Tibial nerve (tissue), 4 donors: ENCODE measurements at regions not wholly inside any gene's neighbourhood (a gene's known extent, or its start where the extent isn't known, plus 50 kb on each side); places are given as distances from the start of the nearest gene placed in this dataset.

ENCODE experiments used
- DNase-seq, 2 donors: peaks; one replicate each; pipeline ENCODE4 v3.0.0-alpha.2; 2019; ENCODE audit warnings: low spot score in 2 of 2
- H3K27ac ChIP-seq, 4 donors: fragments of 200-600 bp; sonication (generic) in 3 of 4; one replicate each; pipeline ENCODE4 v1.5.1; 2017 to 2019; ENCODE audit warnings: mild to moderate bottlenecking in 1 of 4
- H3K27me3 ChIP-seq, 2 donors: fragments of 200-600 bp; sonication (generic) in 1 of 2; one replicate each; pipeline versions ENCODE4 v1.5.1 to v1.6.0; 2017 to 2019
- H3K36me3 ChIP-seq, 3 donors: fragments of 200-600 bp; sonication (generic); one replicate each; pipeline ENCODE4 v1.5.1; 2018 to 2019
- H3K4me1 ChIP-seq, 4 donors: fragments of 200-600 bp; sonication (generic) in 3 of 4; one replicate each; pipeline ENCODE4 v1.5.1; 2017 to 2019
- H3K4me3 ChIP-seq, 4 donors: fragments of 200-600 bp; sonication (generic) in 3 of 4; one replicate each; pipeline ENCODE4 v1.5.1; 2017 to 2019; ENCODE audit warnings: mild to moderate bottlenecking in 1 of 4, moderate library complexity in 1 of 4
- H3K9me3 ChIP-seq, 4 donors: fragments of 200-600 bp; sonication (generic) in 3 of 4; one replicate each; pipeline ENCODE4 v1.5.1; 2017 to 2019
- CTCF ChIP-seq, 5 experiments: fragments of 200-600 bp in 3 of 5; fragments of 450-650 bp in 2 of 5; sonication (generic) in 3 of 5; IDR thresholded peaks; one replicate each; pipeline ENCODE4 v1.5.1; 2016 to 2019; ENCODE audit warnings: antibody characterized with exemption in 5 of 5, mild to moderate bottlenecking in 3 of 5, moderate library complexity in 2 of 5
- EP300 ChIP-seq, 2 donors: sonication (generic); formaldehyde crosslinking; IDR thresholded peaks; one replicate each; pipeline ENCODE4 v1.6.1; 2017; ENCODE audit warnings: antibody characterized with exemption in 2 of 2, mild to moderate bottlenecking in 1 of 2
- POLR2A ChIP-seq, 2 donors: fragments of 450-650 bp; IDR thresholded peaks; one replicate each; pipeline ENCODE4 v1.6.1; 2017; ENCODE audit warnings: antibody characterized with exemption in 2 of 2, mild to moderate bottlenecking in 2 of 2, moderate library complexity in 2 of 2
- WGBS, 2 donors: methylation state at CpG; one replicate each; pipeline ENCODE4 v1.1.5; 2018; 5-methylcytosine and 5-hydroxymethylcytosine counted together

GRCh38 chr17:71392715-71393567 lies 727.9 kb upstream of the SOX9 start:
- H3K27ac ChIP-seq: no peak overlapping the region
- no peak for TF ChIP-seq CTCF (IDR thresholded peaks at IDR 0.05)
- TF ChIP-seq POLR2A (IDR thresholded peaks at IDR 0.05): no peak
- no peak for TF ChIP-seq EP300 (IDR thresholded peaks at IDR 0.05)
- WGBS, 2 donors: 83 to 93% methylated on average over 4 of the region's 4 CpGs
- H3K4me1 ChIP-seq: no peaks in the 10 kb centered on the region
- H3K9me3 ChIP-seq: no peaks in the 10 kb centered on the region
- no peak for DNase-seq
- no peaks in the 10 kb centered on the region for H3K27me3 ChIP-seq
- no peak overlapping the region for H3K4me3 ChIP-seq
- H3K36me3 ChIP-seq: no peaks in the 10 kb centered on the region

GRCh38 chr17:71395901-71396300 lies 724.9 kb upstream of the SOX9 start:
- no peak for DNase-seq
- Histone ChIP-seq H3K4me1 (no peaks in the 10 kb centered on the region), H3K27ac (no peak overlapping the region), H3K9me3 (no peaks in the 10 kb centered on the region), H3K27me3 (no peaks in the 10 kb centered on the region), H3K4me3 (no peak overlapping the region), H3K36me3 (no peaks in the 10 kb centered on the region)
- WGBS, 2 donors: 53 to 72% methylated on average over 2 of the region's 2 CpGs
- TF ChIP-seq EP300 (IDR thresholded peaks at IDR 0.05): no peak
- no peak for TF ChIP-seq POLR2A (IDR thresholded peaks at IDR 0.05)
- no peak for TF ChIP-seq CTCF (IDR thresholded peaks at IDR 0.05)

GRCh38 chr17:71396711-71397110 lies 724.1 kb upstream of the SOX9 start:
- 93 to 97% methylated on average over 3 of the region's 3 CpGs for WGBS, 2 donors
- no peaks in the 10 kb centered on the region for H3K36me3 ChIP-seq
- TF ChIP-seq CTCF (IDR thresholded peaks at IDR 0.05): no peak
- no peak for TF ChIP-seq POLR2A (IDR thresholded peaks at IDR 0.05)
- no peak for TF ChIP-seq EP300 (IDR thresholded peaks at IDR 0.05)

GRCh38 chr17:71398025-71398424 lies 722.8 kb upstream of the SOX9 start:
- Histone ChIP-seq H3K27ac (no peak overlapping the region), H3K4me1 (no peaks in the 10 kb centered on the region), H3K27me3 (no peaks in the 10 kb centered on the region), H3K9me3 (no peaks in the 10 kb centered on the region), H3K36me3 (no peaks in the 10 kb centered on the region), H3K4me3 (no peak overlapping the region)
- TF ChIP-seq CTCF (IDR thresholded peaks at IDR 0.05) (no peak), POLR2A (IDR thresholded peaks at IDR 0.05) (no peak), EP300 (IDR thresholded peaks at IDR 0.05) (no peak)
- no peak for DNase-seq
- WGBS, 2 donors: 57 to 63% methylated on average over 2 of the region's 2 CpGs

More at GRCh38 chr17:71396711-71397110, 724.1 kb upstream of the SOX9 start:
- Histone ChIP-seq H3K27ac (no peak overlapping the region), H3K4me3 (no peak overlapping the region), H3K9me3 (no peaks in the 10 kb centered on the region), H3K27me3 (no peaks in the 10 kb centered on the region), H3K4me1 (no peaks in the 10 kb centered on the region)
- no peak for DNase-seq

- Histone ChIP-seq H3K36me3 (no peaks in the 10 kb centered on the region), H3K4me1 (no peaks in the 10 kb centered on the region), H3K4me3 (no peak overlapping the region), H3K9me3 (no peaks in the 10 kb centered on the region), H3K27ac (no peak overlapping the region), H3K27me3 (no peaks in the 10 kb centered on the region)
- DNase-seq: no peak
- WGBS, 2 donors: 13 to 28% methylated on average over 4 of the region's 4 CpGs
- TF ChIP-seq CTCF (IDR thresholded peaks at IDR 0.05): no peak
- no peak for TF ChIP-seq EP300 (IDR thresholded peaks at IDR 0.05)
- TF ChIP-seq POLR2A (IDR thresholded peaks at IDR 0.05): no peak
Observed at GRCh38 chr17:71398800-71399219, 722.0 kb upstream of the SOX9 start.
